SU-DHL-6 (cell line): ENCODE measurements at regions not wholly inside any gene's neighbourhood (a gene's known extent, or its start where the extent isn't known, plus 50 kb on each side); places are given as distances from the start of the nearest gene placed in this dataset.
A peak's percentile ranks its signal among the peaks of the same experiment; 100 is the strongest.

Experiments
- H2AFZ ChIP-seq: fragments of 200-600 bp; sonication (generic); 2 replicates; pipeline ENCODE4 v1.6.1; 2014; ENCODE audit warnings: low read depth, mild to moderate bottlenecking, moderate library complexity, mixed read lengths, antibody characterized with exemption, low read length; ENCODE audit not compliant: severe bottlenecking
- H3F3A ChIP-seq: fragments of 200-600 bp; shearing (Covaris generic); 2 replicates; pipeline ENCODE4 v1.6.0; 2016; ENCODE audit warnings: antibody characterized with exemption, mild to moderate bottlenecking; ENCODE audit not compliant: insufficient read depth
- H3K27ac ChIP-seq: fragments of 200-600 bp; sonication (generic); 2 replicates; pipeline ENCODE4 v1.5.1; 2016; ENCODE audit warnings: low read depth, mild to moderate bottlenecking, low read length, moderate library complexity, mixed read lengths
- H3K27me3 ChIP-seq: fragments of 200-600 bp; sonication (generic), shearing (Covaris generic); 2 replicates; pipeline ENCODE4 v1.6.0; 2014; ENCODE audit warnings: mild to moderate bottlenecking, low read length
- H3K36me3 ChIP-seq: fragments of 200-600 bp; sonication (generic); 2 replicates; pipeline ENCODE4 v1.6.1; 2014; ENCODE audit warnings: mild to moderate bottlenecking, low read length, mixed read lengths
- H3K4me2 ChIP-seq: fragments of 300-600, 200-600 bp; shearing (Covaris generic), sonication (generic); 2 replicates; pipeline ENCODE4 v1.6.0; 2014; ENCODE audit warnings: low read length, low read depth, mild to moderate bottlenecking; ENCODE audit not compliant: poor library complexity, severe bottlenecking
- H3K4me3 ChIP-seq: fragments of 200-600 bp; sonication (generic); 2 replicates; pipeline ENCODE4 v1.5.1; 2014; ENCODE audit warnings: antibody characterized with exemption, low read length, mild to moderate bottlenecking, mixed read lengths; ENCODE audit not compliant: insufficient read depth, poor library complexity, severe bottlenecking
- H3K79me2 ChIP-seq: fragments of 200-600 bp; sonication (generic); 2 replicates; pipeline ENCODE4 v1.6.1; 2014; ENCODE audit warnings: mild to moderate bottlenecking, low read length, moderate library complexity; ENCODE audit not compliant: insufficient read depth
- H3K9ac ChIP-seq: fragments of 200-600 bp; sonication (generic); 2 replicates; pipeline ENCODE4 v1.7.0; 2014; ENCODE audit warnings: mild to moderate bottlenecking, low read length
- H3K9me2 ChIP-seq: fragments of 200-600 bp; sonication (generic); replicated peaks from 2 replicates; pipeline ENCODE4 v1.6.1; 2014; ENCODE audit warnings: low read length; ENCODE audit not compliant: insufficient read depth
- H3K9me3 ChIP-seq: fragments of 200-600 bp; sonication (generic); 2 replicates; pipeline ENCODE4 v1.6.1; 2014; ENCODE audit warnings: low read length, mixed read lengths; ENCODE audit not compliant: insufficient read depth
- H4K20me1 ChIP-seq: fragments of 200-600 bp; sonication (generic); 2 replicates; pipeline ENCODE4 v1.6.1; 2014; ENCODE audit warnings: low read depth, mild to moderate bottlenecking, antibody characterized with exemption, low read length, moderate library complexity, mixed read lengths
- CTCF ChIP-seq: fragments of 200-600 bp; sonication (generic); IDR thresholded peaks from one replicate; pipeline ENCODE4 v1.5.1; 2017; ENCODE audit warnings: antibody characterized with exemption, mild to moderate bottlenecking, low read length, moderate library complexity; ENCODE audit not compliant: insufficient read depth, poor library complexity, severe bottlenecking
- EZH2phosphoT487 ChIP-seq: fragments of 200-600 bp; sonication (generic), shearing (Covaris generic); conservative IDR thresholded peaks from 2 replicates; pipeline ENCODE4 v1.6.1; 2018; ENCODE audit warnings: mild to moderate bottlenecking, antibody characterized with exemption, low read length, moderate library complexity, mixed read lengths

DNA sequence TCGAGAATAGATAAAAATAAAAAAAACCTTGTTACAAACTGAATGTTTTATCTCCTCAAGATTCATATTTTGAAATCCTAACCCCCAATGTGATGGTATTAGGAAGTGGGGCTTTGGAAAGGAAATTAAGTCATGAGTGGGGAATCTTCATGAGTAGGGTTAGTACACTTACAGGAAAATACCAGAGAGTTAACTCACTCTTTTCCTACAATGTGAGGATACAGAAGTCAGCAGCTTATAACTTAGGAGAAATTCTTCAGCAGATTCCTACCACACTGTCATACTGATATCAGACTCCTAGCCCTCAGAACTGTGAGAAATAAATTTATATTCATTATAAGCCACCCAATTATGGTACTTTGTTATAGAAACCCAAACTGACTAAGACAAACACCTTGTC lies 453.1 kb downstream of the GBE1 start:
- TF ChIP-seq CTCF (no peak), EZH2phosphoT487 (no peak)
- no peaks in the 10 kb centered on the region for H3K9me3 ChIP-seq
- H3K4me3 ChIP-seq: no peak overlapping the region
- no peak overlapping the region for H3K4me2 ChIP-seq
- no peaks in the 10 kb centered on the region for H4K20me1 ChIP-seq
- H3F3A ChIP-seq: no peaks in the 10 kb centered on the region
- no peaks in the 10 kb centered on the region for H3K9me2 ChIP-seq
- H3K27me3 ChIP-seq: no peaks in the 10 kb centered on the region
- no peaks in the 10 kb centered on the region for H3K79me2 ChIP-seq
- H3K36me3 ChIP-seq: no peaks in the 10 kb centered on the region
- no peak overlapping the region for H2AFZ ChIP-seq
- H3K27ac ChIP-seq: no peak overlapping the region
- H3K9ac ChIP-seq: no peak overlapping the region

DNA sequence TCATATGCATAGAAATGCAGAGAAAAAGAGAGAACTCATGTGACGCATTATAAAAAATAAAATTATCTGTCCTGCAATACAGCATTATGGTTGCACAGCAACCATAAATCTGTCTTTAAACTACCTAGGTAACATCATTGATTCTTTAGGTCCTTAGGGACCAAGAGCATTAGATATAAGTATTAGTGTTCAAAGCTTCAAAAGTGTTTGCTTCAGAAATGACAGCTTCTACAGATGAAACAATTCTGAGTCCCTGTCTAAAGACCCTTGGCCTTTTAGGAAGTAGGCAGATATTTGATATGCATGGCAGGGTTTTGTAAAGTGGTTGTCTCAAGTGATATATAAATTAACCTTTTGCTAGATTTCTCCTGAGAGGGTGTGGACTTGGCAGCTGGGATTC lies 454.2 kb downstream of the GBE1 start:
- Histone ChIP-seq H3K27ac (no peak overlapping the region), H3K9me3 (no peaks in the 10 kb centered on the region), H3K9ac (no peak overlapping the region), H3K4me3 (no peak overlapping the region), H4K20me1 (no peaks in the 10 kb centered on the region), H2AFZ (no peak overlapping the region), H3K36me3 (no peaks in the 10 kb centered on the region), H3K9me2 (no peaks in the 10 kb centered on the region), H3K27me3 (no peaks in the 10 kb centered on the region), H3F3A (no peaks in the 10 kb centered on the region), H3K79me2 (no peaks in the 10 kb centered on the region), H3K4me2 (no peak overlapping the region)
- TF ChIP-seq EZH2phosphoT487: no peak
- no peak for TF ChIP-seq CTCF

DNA sequence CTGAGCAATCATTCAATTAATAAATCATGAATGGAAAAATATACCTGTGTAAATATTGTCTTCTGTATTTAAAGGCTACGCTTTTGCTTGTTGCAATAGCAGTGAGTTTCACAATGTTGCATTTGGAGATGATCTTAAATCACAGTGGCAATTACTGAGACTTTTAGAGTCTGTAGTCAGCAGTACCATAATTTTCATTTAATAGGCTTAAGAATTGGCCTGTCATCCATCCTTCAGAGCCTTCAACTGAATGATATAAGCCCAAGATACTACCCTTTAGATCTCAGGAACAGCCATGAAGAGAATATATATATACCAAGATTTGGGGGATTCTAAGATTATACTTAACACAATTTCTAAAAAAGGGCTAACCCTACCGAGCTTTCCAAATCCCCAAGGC lies 458.1 kb downstream of the GBE1 start:
- Histone ChIP-seq H3K9ac (no peak overlapping the region), H3K9me2 (no peaks in the 10 kb centered on the region), H3K36me3 (no peaks in the 10 kb centered on the region), H2AFZ (no peak overlapping the region), H3F3A (no peaks in the 10 kb centered on the region), H3K9me3 (no peaks in the 10 kb centered on the region), H4K20me1 (no peaks in the 10 kb centered on the region), H3K27me3 (no peaks in the 10 kb centered on the region), H3K4me3 (no peak overlapping the region), H3K27ac (no peak overlapping the region), H3K4me2 (no peak overlapping the region), H3K79me2 (no peaks in the 10 kb centered on the region)
- TF ChIP-seq EZH2phosphoT487 (no peak), CTCF (no peak)

DNA sequence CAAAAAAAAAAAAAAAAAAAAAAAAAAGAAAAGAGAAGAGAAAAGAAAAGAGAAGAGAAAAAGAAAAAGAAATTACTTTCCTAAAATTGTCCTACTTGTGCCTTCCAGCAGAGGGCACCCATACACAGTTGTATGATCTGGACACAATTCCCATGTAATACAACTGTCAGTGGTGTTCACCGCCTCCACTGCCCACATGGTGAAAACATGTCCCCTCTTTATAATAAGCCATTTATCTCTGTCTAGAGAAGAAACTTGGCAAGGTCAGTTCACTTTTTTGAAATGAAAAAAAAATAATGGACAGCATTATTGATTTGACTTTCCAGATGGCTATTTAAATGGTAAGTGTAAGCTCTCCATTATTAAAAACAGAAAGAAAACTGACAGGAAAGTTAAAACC lies 459.4 kb downstream of the GBE1 start:
- Histone ChIP-seq H3K9me3 (no peaks in the 10 kb centered on the region), H3K9ac (no peak overlapping the region), H2AFZ (no peak overlapping the region)

More for the DNA sequence above, 459.4 kb downstream of the GBE1 start:
- Histone ChIP-seq H3K79me2 (no peaks in the 10 kb centered on the region), H3K4me3 (no peak overlapping the region), H4K20me1 (no peaks in the 10 kb centered on the region), H3K4me2 (no peak overlapping the region), H3K27me3 (no peaks in the 10 kb centered on the region), H3F3A (no peaks in the 10 kb centered on the region), H3K27ac (no peak overlapping the region), H3K36me3 (no peaks in the 10 kb centered on the region), H3K9me2 (no peaks in the 10 kb centered on the region)
- TF ChIP-seq CTCF (peak; percentile 47), EZH2phosphoT487 (no peak)
